Liver (tissue), 8 donors: ENCODE measurements at regions not wholly inside any gene's neighbourhood (a gene's known extent, or its start where the extent isn't known, plus 50 kb on each side); places are given as distances from the start of the nearest gene placed in this dataset.

Experiments
- DNase-seq: peaks from one replicate; pipeline ENCODE4 v3.0.0-alpha.2; 2017; ENCODE audit warnings: low spot score
- H3K27ac ChIP-seq, 2 donors: one replicate each; pipeline ENCODE4 v1.7.0; 2013; ENCODE audit warnings: inconsistent platforms in 2 of 2, low read length in 2 of 2, control low read depth in 1 of 2, low read depth in 1 of 2, mild to moderate bottlenecking in 1 of 2
- H3K27me3 ChIP-seq, 4 donors: one replicate each; pipeline versions ENCODE4 v1.6.1 to v1.7.0; 2013; ENCODE audit warnings: low read length in 3 of 4, inconsistent platforms in 1 of 4, mild to moderate bottlenecking in 1 of 4, moderate library complexity in 1 of 4; ENCODE audit not compliant: control insufficient read depth in 4 of 4, insufficient read depth in 4 of 4
- H3K36me3 ChIP-seq, 4 donors: one replicate each; pipeline versions ENCODE4 v1.6.1 to v1.7.0; 2013; ENCODE audit warnings: low read length in 3 of 4, mild to moderate bottlenecking in 3 of 4, low read depth in 1 of 4, moderate library complexity in 1 of 4; ENCODE audit not compliant: control insufficient read depth in 4 of 4, insufficient read depth in 3 of 4
- H3K4me1 ChIP-seq, 4 donors: one replicate each; pipeline versions ENCODE4 v1.6.1 to v1.7.0; 2013; ENCODE audit warnings: low read length in 3 of 4, mild to moderate bottlenecking in 3 of 4, moderate library complexity in 1 of 4; ENCODE audit not compliant: control insufficient read depth in 4 of 4, insufficient read depth in 4 of 4
- H3K4me3 ChIP-seq, 3 donors: one replicate each; pipeline versions ENCODE4 v1.6.1 to v1.7.0; 2013; ENCODE audit warnings: low read length in 3 of 3, control low read depth in 1 of 3, low read depth in 1 of 3, mild to moderate bottlenecking in 1 of 3
- H3K9ac ChIP-seq, 2 donors: one replicate each; pipeline ENCODE4 v1.7.0; 2013; ENCODE audit warnings: low read length in 2 of 2, mild to moderate bottlenecking in 2 of 2, moderate library complexity in 2 of 2, control low read depth in 1 of 2, low read depth in 1 of 2
- H3K9me3 ChIP-seq, 4 donors: one replicate each; pipeline versions ENCODE4 v1.6.1 to v1.7.0; 2013; ENCODE audit warnings: low read length in 3 of 4; ENCODE audit not compliant: control insufficient read depth in 4 of 4
- ATF3 ChIP-seq: IDR thresholded peaks from 2 replicates; pipeline ENCODE4 v1.6.1; 2016; ENCODE audit warnings: antibody characterized with exemption
- EGR1 ChIP-seq, 2 donors: IDR thresholded peaks; 2 replicates each; pipeline ENCODE4 v1.6.1; 2016 to 2018; ENCODE audit warnings: antibody characterized with exemption in 2 of 2, low read depth in 2 of 2
- FOXA1 ChIP-seq: IDR thresholded peaks from 2 replicates; pipeline ENCODE4 v1.6.1; 2016; ENCODE audit warnings: antibody characterized with exemption
- GABPA ChIP-seq, 2 donors: IDR thresholded peaks in 1 of 2; conservative IDR thresholded peaks in 1 of 2; 2 replicates each; pipeline ENCODE4 v1.6.1; 2016; ENCODE audit warnings: antibody characterized with exemption in 2 of 2, mild to moderate bottlenecking in 1 of 2, moderate library complexity in 1 of 2
- HNF4A ChIP-seq, 2 donors: conservative IDR thresholded peaks; 2 replicates each; pipeline ENCODE4 v1.6.1; 2016; ENCODE audit warnings: antibody characterized with exemption in 2 of 2, mild to moderate bottlenecking in 2 of 2
- HNF4G ChIP-seq: IDR thresholded peaks from 2 replicates; pipeline ENCODE4 v1.6.1; 2016; ENCODE audit warnings: antibody characterized with exemption
- JUND ChIP-seq, 2 donors: IDR thresholded peaks; 2 replicates each; pipeline ENCODE4 v1.6.1; 2016; ENCODE audit warnings: antibody characterized with exemption in 2 of 2
- NR2F2 ChIP-seq: IDR thresholded peaks from 2 replicates; pipeline ENCODE4 v1.6.1; 2016; ENCODE audit warnings: antibody characterized with exemption
- RAD21 ChIP-seq, 2 donors: IDR thresholded peaks; 2 replicates each; pipeline ENCODE4 v1.6.1; 2016; ENCODE audit warnings: antibody characterized with exemption in 2 of 2, mild to moderate bottlenecking in 2 of 2
- REST ChIP-seq: IDR thresholded peaks from 2 replicates; pipeline ENCODE4 v1.6.1; 2016; ENCODE audit warnings: antibody characterized with exemption, mild to moderate bottlenecking
- SP1 ChIP-seq: IDR thresholded peaks from 2 replicates; pipeline ENCODE4 v1.6.1; 2018; ENCODE audit warnings: antibody characterized with exemption, mild to moderate bottlenecking
- TAF1 ChIP-seq: conservative IDR thresholded peaks from 2 replicates; pipeline ENCODE4 v1.6.1; 2016; ENCODE audit warnings: antibody characterized with exemption, mild to moderate bottlenecking
- YY1 ChIP-seq: IDR thresholded peaks from 2 replicates; pipeline ENCODE4 v1.6.1; 2016; ENCODE audit warnings: antibody characterized with exemption, mild to moderate bottlenecking
- WGBS: extraction: QIAGEN DNeasy Blood & Tissue Kit; methylation state at CpG from one replicate; pipeline ENCODE4 v1.1.7; 2013; 5-methylcytosine and 5-hydroxymethylcytosine counted together
- TF ChIP-seq, protein P1 (sequence below): fragments of 150-350 bp; IDR thresholded peaks from 2 replicates; pipeline ENCODE4 v1.5.1; 2017; ENCODE audit warnings: improper control_type of control experiment, low read depth, low read length; ENCODE audit not compliant: missing input control
- TF ChIP-seq, protein P2 (sequence below): IDR thresholded peaks from 2 replicates; pipeline ENCODE4 v1.6.1; 2016; ENCODE audit warnings: antibody characterized with exemption
- TF ChIP-seq, protein P3 (sequence below): IDR thresholded peaks from 2 replicates; pipeline ENCODE4 v1.6.1; 2016; ENCODE audit warnings: antibody characterized with exemption
- donor health status: healthy.
- donor health status: healthy.
- donor health status: healthy.
- donor health status: healthy.
- donor health status: healthy.

- TF ChIP-seq, protein P1, sequence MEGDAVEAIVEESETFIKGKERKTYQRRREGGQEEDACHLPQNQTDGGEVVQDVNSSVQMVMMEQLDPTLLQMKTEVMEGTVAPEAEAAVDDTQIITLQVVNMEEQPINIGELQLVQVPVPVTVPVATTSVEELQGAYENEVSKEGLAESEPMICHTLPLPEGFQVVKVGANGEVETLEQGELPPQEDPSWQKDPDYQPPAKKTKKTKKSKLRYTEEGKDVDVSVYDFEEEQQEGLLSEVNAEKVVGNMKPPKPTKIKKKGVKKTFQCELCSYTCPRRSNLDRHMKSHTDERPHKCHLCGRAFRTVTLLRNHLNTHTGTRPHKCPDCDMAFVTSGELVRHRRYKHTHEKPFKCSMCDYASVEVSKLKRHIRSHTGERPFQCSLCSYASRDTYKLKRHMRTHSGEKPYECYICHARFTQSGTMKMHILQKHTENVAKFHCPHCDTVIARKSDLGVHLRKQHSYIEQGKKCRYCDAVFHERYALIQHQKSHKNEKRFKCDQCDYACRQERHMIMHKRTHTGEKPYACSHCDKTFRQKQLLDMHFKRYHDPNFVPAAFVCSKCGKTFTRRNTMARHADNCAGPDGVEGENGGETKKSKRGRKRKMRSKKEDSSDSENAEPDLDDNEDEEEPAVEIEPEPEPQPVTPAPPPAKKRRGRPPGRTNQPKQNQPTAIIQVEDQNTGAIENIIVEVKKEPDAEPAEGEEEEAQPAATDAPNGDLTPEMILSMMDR = no peak
- TF ChIP-seq NR2F2 (no peak), HNF4A (conservative IDR thresholded peaks at IDR 0.05) (no peak), RAD21 (IDR thresholded peaks at IDR 0.05) (no peak), JUND (IDR thresholded peaks at IDR 0.05) (no peak), SP1 (no peak)
- DNase-seq = no peak
- no peaks in the 10 kb centered on the region for H3K9me3 ChIP-seq
Measured at GRCh38 chr3:167920747-167921146, 175.0 kb downstream of the GOLIM4 start.

GRCh38 chr3:167919590-167919989 is 176.1 kb downstream of the GOLIM4 start:
- WGBS = 95% methylated on average over 1 of the region's 1 CpG
- Histone ChIP-seq H3K36me3 (no peaks in the 10 kb centered on the region), H3K27ac (no peak overlapping the region), H3K27me3 (peaks cover 0 to 3% (median 1%) of the 10 kb centered on the region in 4 donors), H3K9ac (no peak overlapping the region), H3K4me1 (no peaks in the 10 kb centered on the region), H3K9me3 (no peaks in the 10 kb centered on the region), H3K4me3 (no peak overlapping the region)
- no peak for DNase-seq
- TF ChIP-seq HNF4A (conservative IDR thresholded peaks at IDR 0.05) (no peak), RAD21 (IDR thresholded peaks at IDR 0.05) (no peak), ATF3 (no peak), EGR1 (IDR thresholded peaks at IDR 0.05; ENCODE audit: low read depth in 2 of 2) (no peak), REST (no peak), JUND (IDR thresholded peaks at IDR 0.05) (no peak), YY1 (no peak), HNF4G (no peak), GABPA (IDR thresholded peaks at IDR 0.05 in 1 of 2, conservative IDR thresholded peaks at IDR 0.05 in 1 of 2) (no peak), TAF1 (no peak), SP1 (no peak), FOXA1 (no peak)
- TF ChIP-seq, protein P2, sequence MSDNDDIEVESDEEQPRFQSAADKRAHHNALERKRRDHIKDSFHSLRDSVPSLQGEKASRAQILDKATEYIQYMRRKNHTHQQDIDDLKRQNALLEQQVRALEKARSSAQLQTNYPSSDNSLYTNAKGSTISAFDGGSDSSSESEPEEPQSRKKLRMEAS = no peak
- TF ChIP-seq, protein P3, sequence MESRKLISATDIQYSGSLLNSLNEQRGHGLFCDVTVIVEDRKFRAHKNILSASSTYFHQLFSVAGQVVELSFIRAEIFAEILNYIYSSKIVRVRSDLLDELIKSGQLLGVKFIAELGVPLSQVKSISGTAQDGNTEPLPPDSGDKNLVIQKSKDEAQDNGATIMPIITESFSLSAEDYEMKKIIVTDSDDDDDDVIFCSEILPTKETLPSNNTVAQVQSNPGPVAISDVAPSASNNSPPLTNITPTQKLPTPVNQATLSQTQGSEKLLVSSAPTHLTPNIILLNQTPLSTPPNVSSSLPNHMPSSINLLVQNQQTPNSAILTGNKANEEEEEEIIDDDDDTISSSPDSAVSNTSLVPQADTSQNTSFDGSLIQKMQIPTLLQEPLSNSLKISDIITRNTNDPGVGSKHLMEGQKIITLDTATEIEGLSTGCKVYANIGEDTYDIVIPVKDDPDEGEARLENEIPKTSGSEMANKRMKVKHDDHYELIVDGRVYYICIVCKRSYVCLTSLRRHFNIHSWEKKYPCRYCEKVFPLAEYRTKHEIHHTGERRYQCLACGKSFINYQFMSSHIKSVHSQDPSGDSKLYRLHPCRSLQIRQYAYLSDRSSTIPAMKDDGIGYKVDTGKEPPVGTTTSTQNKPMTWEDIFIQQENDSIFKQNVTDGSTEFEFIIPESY = no peak

More at GRCh38 chr3:167920747-167921146, 175.0 kb downstream of the GOLIM4 start:
- Histone ChIP-seq H3K27ac (no peak overlapping the region), H3K36me3 (no peaks in the 10 kb centered on the region), H3K4me3 (no peak overlapping the region), H3K4me1 (no peaks in the 10 kb centered on the region), H3K27me3 (peaks cover 0 to 3% (median 1%) of the 10 kb centered on the region in 4 donors), H3K9ac (no peak overlapping the region)
